SH-SY5Y (cell line): ENCODE measurements at regions not wholly inside any gene's neighbourhood (a gene's known extent, or its start where the extent isn't known, plus 50 kb on each side); places are given as distances from the start of the nearest gene placed in this dataset.

Source experiments
- GATA2 ChIP-seq: IDR thresholded peaks from 2 replicates; pipeline ENCODE4 v1.6.1; 2011; ENCODE audit warnings: mild to moderate bottlenecking, low read depth, low read length
- GATA3 ChIP-seq: IDR thresholded peaks from 2 replicates; pipeline ENCODE4 v1.6.1; 2011; ENCODE audit warnings: low read depth, mild to moderate bottlenecking, low read length, moderate library complexity

DNA sequence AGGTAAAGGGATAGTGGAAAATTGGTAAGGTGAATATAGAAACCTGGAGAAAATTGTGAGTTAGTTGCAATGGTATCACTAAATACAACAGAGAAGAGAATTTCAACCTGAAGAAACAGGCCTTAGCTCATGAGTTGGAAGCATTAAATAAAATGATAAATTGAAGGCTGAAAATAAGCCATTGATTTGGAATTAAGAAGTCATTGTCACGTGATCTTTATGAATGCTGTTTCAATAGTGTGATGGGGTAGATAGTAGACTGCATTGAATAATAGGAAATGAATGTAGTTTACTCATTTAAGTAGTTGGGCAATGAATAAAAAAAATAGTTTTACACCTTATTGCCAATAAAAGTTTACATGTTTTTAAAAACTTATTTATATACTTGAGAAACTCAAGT is 88.5 kb upstream of the ADGRB3 start:
- TF ChIP-seq GATA3 (no peak), GATA2 (no peak)
